ENCODE measurements at regions not wholly inside any gene's neighbourhood (a gene's known extent, or its start where the extent isn't known, plus 50 kb on each side); places are given as distances from the start of the nearest gene placed in this dataset.

DNA sequence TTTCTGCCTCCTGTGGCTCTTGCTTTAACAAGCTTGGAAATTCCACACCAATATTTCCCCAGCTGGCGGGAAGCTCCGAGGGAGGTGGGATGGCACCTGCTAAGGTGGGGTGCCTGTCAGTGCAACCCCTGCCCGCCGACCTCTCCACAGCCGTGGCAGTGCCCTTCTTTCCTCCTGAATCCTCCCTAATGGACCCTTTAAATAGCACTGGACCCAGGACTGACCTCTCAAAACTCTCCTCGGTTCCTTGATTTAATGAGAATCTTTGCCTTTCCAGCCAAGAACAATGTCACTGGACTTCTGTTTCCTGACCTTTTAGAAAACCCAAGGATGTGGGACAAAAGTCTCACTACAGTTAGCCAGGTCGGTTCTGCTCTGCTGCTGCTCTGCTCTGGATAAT, 63.2 kb upstream of the EXOC6 start:
- H3K27ac ChIP-seq (ENCODE audit: low read depth, low read length): no peak overlapping the region
- H3K4ac ChIP-seq (replicated peaks; ENCODE audit: insufficient read length, low read depth, low read length): no peak overlapping the region
- WGBS, 2 experiments (ENCODE audit: extremely low coverage in 1 of 2, insufficient coverage in 1 of 2, insufficient read length in 1 of 2, insufficient replicate concordance in 2 of 2, low coverage in 1 of 2, low lambda C conversion rate in 2 of 2, missing lambda C conversion rate in 1 of 2): 92% methylated on average over 7 of the region's 7 CpGs; no CpG with 5 or more reads in 1 of the 2 experiments
- no peaks in the 10 kb centered on the region for H3K23me2 ChIP-seq (ENCODE audit: low read depth, low read length)
- peaks cover 0 to 13% (median 9%) of the 10 kb centered on the region in 4 experiments; a peak in 4 of 7 replicates for H3K4me1 ChIP-seq (replicated peaks in 1 of 4; ENCODE audit: control insufficient read depth in 3 of 4, insufficient read depth in 4 of 4, low read length in 3 of 4)
- CTCF ChIA-PET (ENCODE audit: partially characterized antibody): interaction anchor here (0.7 to 1.0 kb wide), 3 partner anchors 9 to 772 kb away, joined by 3 read pairs; no protein-coding TSS in a partner anchor
- POLR2A ChIA-PET (ENCODE audit: partially characterized antibody): no interaction called here
- H3K79me1 ChIP-seq (ENCODE audit: low read depth, low read length): no peaks in the 10 kb centered on the region
- no peaks in the 10 kb centered on the region; a peak in 1 of 7 replicates for H3K27me3 ChIP-seq (replicated peaks in 1 of 4; ENCODE audit: control insufficient read depth in 3 of 4, extremely low read depth in 1 of 4, insufficient read depth in 3 of 4, low read length in 3 of 4)
- H3K14ac ChIP-seq (ENCODE audit: insufficient read length): no peak overlapping the region
- H2BK120ac ChIP-seq (replicated peaks; ENCODE audit: low read depth, low read length): no peak overlapping the region
- H2BK15ac ChIP-seq (ENCODE audit: low read length): no peak overlapping the region
- H3K4me3 ChIP-seq (ENCODE audit: extremely low read depth in 1 of 4, insufficient read depth in 2 of 4, low read depth in 3 of 4, low read length in 4 of 4): no peak overlapping the region
- no peak overlapping the region for H2BK12ac ChIP-seq (ENCODE audit: low read depth, low read length)
- no peak for DNase-seq (ENCODE audit: low read depth in 1 of 2, low spot score in 2 of 2)
- no peak overlapping the region for H4K91ac ChIP-seq (replicated peaks; ENCODE audit: insufficient read length, low read length)
- H3K36me3 ChIP-seq (ENCODE audit: control insufficient read depth in 2 of 4, insufficient read depth in 4 of 4, low read length in 3 of 4): no peaks in the 10 kb centered on the region
- no peaks in the 10 kb centered on the region for H3K79me2 ChIP-seq (ENCODE audit: control insufficient read depth in 1 of 2, insufficient read depth in 2 of 2, low read length in 2 of 2)
- no peak overlapping the region for H2BK5ac ChIP-seq (ENCODE audit: low read depth, low read length)
- H4K20me1 ChIP-seq (replicated peaks in 1 of 2; ENCODE audit: control insufficient read depth in 1 of 2, insufficient read depth in 2 of 2, low read length in 2 of 2): no peaks in the 10 kb centered on the region
- no peak for FAIRE-seq
- no peaks in the 10 kb centered on the region for H3K9me3 ChIP-seq (ENCODE audit: insufficient read depth in 2 of 2, low read depth in 1 of 2, low read length in 1 of 2)
- H3K56ac ChIP-seq (replicated peaks; ENCODE audit: insufficient read length, low read depth, low read length): no peak overlapping the region
- H4K8ac ChIP-seq (ENCODE audit: extremely low read depth, insufficient read depth, low read length): no peak overlapping the region
- no peak overlapping the region for H2AK5ac ChIP-seq (ENCODE audit: low read depth, low read length)
- no peak overlapping the region for H2AFZ ChIP-seq (ENCODE audit: low read length)
- no peak overlapping the region for H3K23ac ChIP-seq (ENCODE audit: insufficient read length)
- H4K5ac ChIP-seq (ENCODE audit: insufficient read length, low read depth, low read length): no peak overlapping the region
- no peak overlapping the region for H3K4me2 ChIP-seq (ENCODE audit: insufficient read depth in 1 of 2, low read depth in 2 of 2, low read length in 2 of 2)
- H3K9ac ChIP-seq (replicated peaks in 1 of 4; ENCODE audit: extremely low read depth in 1 of 4, low read depth in 3 of 4, low read length in 3 of 4): no peak overlapping the region
- H3K18ac ChIP-seq (ENCODE audit: extremely low read depth, low read length): no peak overlapping the region
- no peak overlapping the region for H2BK20ac ChIP-seq (ENCODE audit: low read length)
- TF ChIP-seq, protein P1, sequence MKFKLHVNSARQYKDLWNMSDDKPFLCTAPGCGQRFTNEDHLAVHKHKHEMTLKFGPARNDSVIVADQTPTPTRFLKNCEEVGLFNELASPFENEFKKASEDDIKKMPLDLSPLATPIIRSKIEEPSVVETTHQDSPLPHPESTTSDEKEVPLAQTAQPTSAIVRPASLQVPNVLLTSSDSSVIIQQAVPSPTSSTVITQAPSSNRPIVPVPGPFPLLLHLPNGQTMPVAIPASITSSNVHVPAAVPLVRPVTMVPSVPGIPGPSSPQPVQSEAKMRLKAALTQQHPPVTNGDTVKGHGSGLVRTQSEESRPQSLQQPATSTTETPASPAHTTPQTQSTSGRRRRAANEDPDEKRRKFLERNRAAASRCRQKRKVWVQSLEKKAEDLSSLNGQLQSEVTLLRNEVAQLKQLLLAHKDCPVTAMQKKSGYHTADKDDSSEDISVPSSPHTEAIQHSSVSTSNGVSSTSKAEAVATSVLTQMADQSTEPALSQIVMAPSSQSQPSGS (IDR thresholded peaks at IDR 0.05; ENCODE audit: low read length): no peak
- TF ChIP-seq, protein P2, sequence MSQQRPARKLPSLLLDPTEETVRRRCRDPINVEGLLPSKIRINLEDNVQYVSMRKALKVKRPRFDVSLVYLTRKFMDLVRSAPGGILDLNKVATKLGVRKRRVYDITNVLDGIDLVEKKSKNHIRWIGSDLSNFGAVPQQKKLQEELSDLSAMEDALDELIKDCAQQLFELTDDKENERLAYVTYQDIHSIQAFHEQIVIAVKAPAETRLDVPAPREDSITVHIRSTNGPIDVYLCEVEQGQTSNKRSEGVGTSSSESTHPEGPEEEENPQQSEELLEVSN (IDR thresholded peaks at IDR 0.05): no peak
- TF ChIP-seq BCL11A (IDR thresholded peaks at IDR 0.05; ENCODE audit: low read depth in 2 of 2, low read length in 2 of 2) (no peak), POLR2AphosphoS5 (IDR thresholded peaks at IDR 0.05; ENCODE audit: low read depth, low read length) (no peak), NANOG (IDR thresholded peaks at IDR 0.05; ENCODE audit: insufficient read depth, low read depth, low read length, poor library complexity, severe bottlenecking) (no peak), JUN (IDR thresholded peaks at IDR 0.05; ENCODE audit: low read depth, low read length) (no peak), EGR1 (IDR thresholded peaks at IDR 0.05; ENCODE audit: borderline replicate concordance, low read depth, low read length) (no peak), RNF2 (IDR thresholded peaks at IDR 0.05; ENCODE audit: borderline replicate concordance, low read depth, low read length, missing control alignments, poor library complexity, severe bottlenecking) (no peak), CBX8 (IDR thresholded peaks at IDR 0.05; ENCODE audit: borderline replicate concordance, low read depth, low read length) (no peak), RBBP5 (IDR thresholded peaks at IDR 0.05; ENCODE audit: borderline replicate concordance, low read depth, low read length) (no peak), SRF (IDR thresholded peaks at IDR 0.05; ENCODE audit: low read depth, low read length) (no peak), RXRA (IDR thresholded peaks at IDR 0.05; ENCODE audit: insufficient read depth, low read depth, low read length) (no peak)

All from H1 (cell line).